DMS53 (cell line): ENCODE measurements at regions not wholly inside any gene's neighbourhood (a gene's known extent, or its start where the extent isn't known, plus 50 kb on each side); places are given as distances from the start of the nearest gene placed in this dataset.

Experiments used
- DNase-seq: peaks from one replicate; lab custom pipeline; 2025; lab: John Stamatoyannopoulos, UW

- no peak for DNase-seq
Observed at GRCh38 chr2:53111004-53111403, 656.6 kb upstream of the CHAC2 start.

DNA sequence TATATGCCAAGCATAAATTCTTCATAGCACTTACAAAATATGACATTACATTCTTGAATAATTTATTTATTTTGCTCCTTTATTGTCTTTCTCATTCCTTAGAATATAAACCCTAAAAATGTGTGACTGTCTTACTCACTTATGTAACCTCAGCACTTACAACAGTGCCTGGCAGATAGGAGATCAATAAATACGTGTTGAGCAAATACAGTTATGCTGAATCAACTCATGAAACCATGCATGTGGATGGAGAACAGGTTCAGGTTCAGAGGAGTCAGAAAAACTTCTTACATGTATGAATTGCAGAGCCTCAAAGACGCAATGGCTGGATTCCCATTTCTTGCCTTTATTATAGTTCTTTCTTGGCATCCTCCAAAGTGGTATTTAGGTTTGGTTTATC lies 659.4 kb upstream of the CHAC2 start:
- no peak for DNase-seq

GRCh38 chr2:53104263-53104662 lies 663.3 kb upstream of the CHAC2 start:
- peak; percentile 79 for DNase-seq

DNA sequence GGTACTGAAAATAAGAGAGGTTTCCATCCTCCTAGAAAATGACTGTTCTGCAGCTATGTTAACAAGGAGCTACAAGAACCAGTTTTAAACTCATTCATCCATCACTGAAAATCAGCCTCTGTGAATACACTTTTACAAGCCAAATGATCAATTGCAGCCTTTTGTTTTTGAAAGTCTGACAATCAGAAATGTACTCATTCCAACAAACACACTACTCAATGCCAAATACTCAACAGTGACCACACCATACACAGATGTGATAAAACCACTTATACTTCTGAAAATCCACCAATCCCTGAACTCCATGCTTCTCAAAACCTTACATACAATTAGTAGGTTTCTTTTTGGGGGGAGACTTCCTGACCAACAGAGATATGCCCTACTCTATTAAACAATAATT lies 663.9 kb upstream of the CHAC2 start:
- DNase-seq: no peak

GRCh38 chr2:53098696-53099078 lies 668.9 kb upstream of the CHAC2 start:
- no peak for DNase-seq

DNA sequence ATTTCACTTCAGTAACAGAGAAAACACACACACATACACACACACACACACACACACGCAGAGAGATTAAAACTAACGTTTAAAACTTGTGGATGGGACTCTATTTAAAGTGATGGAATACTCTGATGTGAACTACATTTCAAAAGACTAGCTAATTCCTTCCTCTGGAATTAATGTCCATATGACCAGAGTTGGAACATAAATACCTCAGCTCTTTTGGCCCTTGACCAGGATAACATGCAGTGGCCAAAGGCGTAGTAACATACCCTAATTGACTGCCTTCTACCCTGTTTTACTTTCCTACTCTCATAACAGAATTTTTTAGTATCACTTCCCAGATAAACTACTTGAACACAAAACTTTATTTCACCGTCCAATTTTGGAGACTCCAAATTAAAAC lies 671.3 kb upstream of the CHAC2 start:
- no peak for DNase-seq

GRCh38 chr2:53095664-53096063 lies 671.9 kb upstream of the CHAC2 start:
- no peak for DNase-seq

DNA sequence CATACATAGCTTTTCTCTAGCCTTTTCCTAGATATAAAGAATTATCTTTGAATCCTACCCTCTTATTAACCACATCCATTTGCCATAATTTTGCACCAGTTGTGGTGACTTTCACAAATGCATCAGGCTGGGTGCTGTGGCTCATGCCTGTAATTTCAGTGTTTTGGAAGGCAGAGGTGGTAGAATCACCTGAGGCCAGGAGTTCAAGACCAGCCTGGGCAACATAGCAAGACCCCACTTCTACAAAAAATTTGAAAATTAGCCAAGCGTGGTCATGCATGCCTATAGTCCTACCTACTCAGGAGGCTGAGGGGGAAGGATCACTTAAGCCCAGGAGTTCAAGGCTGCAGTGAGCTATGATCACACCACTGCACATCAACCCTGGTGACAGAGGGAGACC lies 672.4 kb upstream of the CHAC2 start:
- DNase-seq: no peak

DNA sequence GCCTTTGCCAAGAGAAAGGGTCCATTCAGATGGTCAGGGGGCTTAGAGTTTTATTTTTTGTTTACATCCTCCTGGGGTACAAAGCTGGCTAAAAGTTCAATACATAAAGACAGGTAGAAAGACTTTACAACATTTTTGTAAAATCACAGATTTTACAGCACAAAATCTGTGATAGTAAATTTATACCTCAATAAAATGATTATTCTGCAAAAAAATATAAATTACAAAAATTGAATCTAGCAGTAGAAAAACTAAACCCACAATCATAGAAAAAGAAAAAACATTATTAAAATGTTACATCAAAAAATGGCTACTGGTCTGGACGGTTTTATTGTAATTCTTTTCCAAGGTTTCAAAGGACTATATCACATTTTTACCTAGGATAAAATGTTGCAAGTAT lies 674.2 kb upstream of the CHAC2 start:
- no peak for DNase-seq

DNA sequence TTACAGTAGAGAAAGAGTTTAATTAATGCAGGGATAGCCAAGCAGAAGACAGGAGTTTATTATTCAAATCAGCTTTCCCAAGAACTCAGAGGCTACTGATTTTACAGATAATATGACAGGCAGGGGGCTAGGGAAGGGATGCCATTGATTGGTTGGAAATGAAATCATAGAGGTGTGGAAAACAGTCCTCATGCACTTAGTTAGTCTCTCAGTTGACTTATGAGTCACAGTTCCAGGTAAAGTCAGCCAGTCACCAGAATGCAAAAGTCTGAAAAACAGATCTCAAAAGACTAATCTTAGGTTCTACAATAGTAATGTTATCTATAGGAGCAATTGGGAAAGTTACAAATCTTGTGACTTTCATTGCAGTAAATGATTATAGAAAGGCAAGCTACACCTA lies 676.4 kb upstream of the CHAC2 start:
- no peak for DNase-seq

DNA sequence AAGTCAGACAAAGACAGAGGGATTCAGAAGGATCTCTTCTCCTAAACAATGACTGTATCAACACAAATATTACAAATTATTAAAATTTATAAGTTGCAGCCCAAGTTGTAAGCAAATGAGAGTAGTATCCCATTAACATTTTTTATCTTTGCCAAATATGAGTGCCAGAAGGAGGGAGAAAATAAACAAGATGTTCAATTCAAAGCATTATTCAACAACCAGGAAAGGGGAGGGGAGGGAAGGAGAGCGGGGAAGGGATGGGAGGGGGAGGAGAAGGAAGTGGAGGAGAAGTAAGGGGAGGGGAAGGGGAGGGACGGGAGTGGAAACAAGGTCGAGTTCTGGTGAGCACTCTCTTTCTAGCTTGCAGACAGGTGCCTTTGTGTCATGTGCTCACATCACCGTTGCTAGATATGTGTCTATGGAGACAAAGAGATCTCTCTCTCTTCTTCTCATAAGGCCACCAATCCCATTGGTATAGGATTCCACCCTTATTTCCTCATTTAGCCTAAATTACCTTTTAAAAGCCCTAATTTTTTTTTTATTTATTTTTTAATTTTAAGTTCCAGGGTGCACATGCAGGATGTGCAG lies 679.6 kb upstream of the CHAC2 start:
- no peak for DNase-seq

DNA sequence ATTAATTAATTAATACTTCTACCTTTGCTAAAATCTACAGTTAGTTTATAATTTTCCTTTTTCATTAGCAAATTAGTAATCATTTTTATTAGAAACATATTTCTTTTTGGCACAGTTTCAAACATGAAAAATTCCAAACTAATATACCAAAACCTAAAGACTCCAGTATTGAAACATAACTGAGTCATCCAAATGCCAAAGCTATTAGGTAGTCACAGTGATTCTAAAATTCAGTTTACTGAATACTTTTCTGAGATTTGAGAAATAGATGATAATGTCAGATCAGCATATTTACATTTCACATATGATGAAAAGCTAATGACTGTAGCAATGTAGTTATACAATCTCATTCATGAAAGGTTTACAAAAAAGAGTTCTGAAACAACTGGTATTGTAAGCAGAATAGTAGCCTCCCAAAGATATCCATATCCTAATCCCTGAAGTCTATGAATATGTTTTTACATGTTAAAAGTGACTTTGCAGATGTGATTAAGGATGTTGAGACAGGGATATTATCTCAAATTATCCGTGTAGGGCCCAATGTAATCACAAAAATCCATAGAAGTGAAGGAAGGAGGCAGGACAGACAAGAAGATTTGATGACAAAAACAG lies 680.2 kb upstream of the CHAC2 start:
- DNase-seq: no peak

GRCh38 chr2:53077413-53077812 lies 690.2 kb upstream of the CHAC2 start:
- DNase-seq: no peak

GRCh38 chr2:53075760-53076159 lies 691.8 kb upstream of the CHAC2 start:
- no peak for DNase-seq

GRCh38 chr2:53067533-53067932 lies 700.1 kb upstream of the CHAC2 start:
- no peak for DNase-seq

- no peak for DNase-seq
Observed at GRCh38 chr2:53067056-53067455, 700.5 kb upstream of the CHAC2 start.

DNA sequence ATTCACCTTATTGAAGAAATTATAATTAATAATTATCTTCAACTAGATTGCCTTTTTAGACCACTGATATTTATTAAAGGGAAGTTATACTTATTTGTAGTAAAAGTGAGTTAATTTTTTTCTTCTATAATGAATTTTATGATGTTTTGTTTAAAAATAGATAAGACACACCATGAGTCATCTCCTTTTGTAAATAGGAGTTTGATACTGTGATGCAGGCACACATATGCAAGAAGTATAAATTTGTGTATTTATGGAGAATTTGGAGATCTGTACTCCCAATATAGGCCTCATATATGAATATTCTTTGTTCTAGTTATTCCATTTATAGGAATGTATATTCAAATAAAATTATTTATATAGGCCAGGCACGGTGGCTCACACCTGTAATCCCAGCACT lies 703.5 kb upstream of the CHAC2 start:
- DNase-seq: peak; percentile 14

DNA sequence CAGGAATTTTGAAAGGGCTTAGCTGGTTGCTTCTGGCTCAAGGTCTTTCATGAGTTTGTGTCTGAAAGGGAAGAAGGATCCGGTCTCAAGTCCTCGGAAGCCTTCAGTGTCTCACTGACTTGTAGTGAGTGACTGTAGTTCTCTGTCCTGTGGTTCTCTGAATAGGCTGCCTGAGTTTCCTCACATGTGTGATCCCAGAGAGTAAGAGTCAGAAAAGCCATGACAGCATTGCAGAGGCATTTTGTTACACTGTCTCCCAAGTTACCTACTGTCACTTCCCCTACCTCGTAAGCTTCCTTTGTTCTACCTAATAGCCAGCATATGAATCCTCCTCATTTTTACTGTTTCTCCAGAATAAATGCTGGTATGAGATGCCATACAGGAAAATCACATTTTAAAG lies 709.1 kb upstream of the CHAC2 start:
- no peak for DNase-seq

DNA sequence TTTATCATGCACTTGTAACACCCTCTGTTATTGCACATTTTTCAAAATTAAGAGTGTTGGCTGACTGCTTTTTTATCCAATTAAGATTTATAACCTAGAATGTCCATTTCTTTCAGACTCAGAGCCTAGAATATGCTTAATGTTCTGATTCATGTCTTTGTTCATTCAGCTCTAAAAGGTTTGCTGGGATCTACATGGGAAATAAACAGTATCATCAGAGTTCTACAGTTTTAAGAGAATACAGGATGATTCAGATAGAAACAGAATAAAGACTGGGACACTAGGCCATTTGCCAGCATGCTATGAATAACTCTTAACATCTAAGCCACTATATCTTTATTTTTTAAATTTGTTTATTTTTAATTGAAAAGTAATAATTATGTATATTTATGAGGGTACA lies 713.7 kb upstream of the CHAC2 start:
- DNase-seq: no peak

- peak; percentile 57 for DNase-seq
Observed at GRCh38 chr2:53051157-53051556, 716.4 kb upstream of the CHAC2 start.

- no peak for DNase-seq
Observed at GRCh38 chr2:53040536-53041229, 726.9 kb upstream of the CHAC2 start.

DNA sequence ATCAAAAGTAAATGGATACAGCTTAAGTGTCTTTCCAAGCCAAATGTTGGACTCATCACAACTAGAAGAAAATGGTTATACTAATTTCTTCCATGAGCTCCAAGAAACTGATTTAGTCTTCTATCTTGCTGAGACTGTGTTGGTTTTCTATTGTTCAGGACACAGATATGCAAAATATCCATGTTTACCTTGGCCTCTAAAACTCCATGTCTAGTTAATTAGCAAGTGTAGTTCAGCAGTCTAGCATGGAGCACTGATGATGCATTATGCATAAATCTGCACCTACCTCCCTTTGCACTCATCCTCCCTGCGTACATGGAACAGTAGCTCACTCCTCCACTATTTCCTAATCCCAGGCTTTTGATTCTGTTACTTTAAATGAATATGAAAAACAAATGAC lies 731.4 kb upstream of the CHAC2 start:
- no peak for DNase-seq

DNA sequence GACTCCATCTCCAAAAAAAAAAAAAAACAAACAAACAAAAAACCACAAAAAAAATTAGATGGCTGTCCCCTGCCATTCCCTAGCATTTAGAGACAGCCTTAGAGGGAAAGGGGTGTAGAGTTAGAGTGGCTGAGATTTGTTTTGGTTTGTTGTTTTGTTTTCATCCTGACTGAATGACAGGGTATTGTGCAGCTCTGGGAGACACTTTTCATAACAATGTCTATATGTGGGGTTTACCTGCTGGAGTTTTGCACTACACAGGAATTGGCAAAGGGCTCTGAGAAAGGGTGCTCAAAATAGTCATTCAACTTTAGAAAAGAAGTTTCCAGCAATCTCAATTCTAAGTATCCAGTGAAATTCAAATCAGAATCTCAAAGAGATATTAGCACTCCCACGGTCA lies 732.5 kb upstream of the CHAC2 start:
- no peak for DNase-seq

GRCh38 chr2:53033411-53033810 lies 734.2 kb upstream of the CHAC2 start:
- DNase-seq: no peak
